ENCODE measurements at regions not wholly inside any gene's neighbourhood (a gene's known extent, or its start where the extent isn't known, plus 50 kb on each side); places are given as distances from the start of the nearest gene placed in this dataset.
"Not testable (repeated sequence)": the region's sequence is repeated elsewhere in the genome, so short reads cannot be mapped to it uniquely, and the experiment has no call there.

DNA sequence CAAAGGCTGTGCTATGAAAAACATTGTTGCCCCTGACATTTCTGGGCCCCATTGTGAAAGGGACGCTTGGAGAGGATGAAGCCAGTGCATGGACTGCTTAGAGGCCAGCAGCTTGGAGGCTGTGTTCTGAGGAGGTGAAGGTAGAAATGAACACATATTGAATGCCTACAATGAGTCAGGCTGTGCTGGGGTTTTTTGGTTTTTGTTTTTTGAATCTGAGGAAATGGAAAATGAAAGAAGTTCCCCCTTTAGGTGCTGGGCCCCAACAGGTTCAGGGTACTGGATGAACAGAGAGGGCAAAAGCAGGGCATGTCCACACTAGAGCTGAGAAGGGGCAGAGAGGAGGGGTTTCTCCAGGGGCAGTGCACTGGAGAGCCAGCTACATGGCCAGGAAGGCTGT lies 166.1 kb upstream of the API5 start:
- Histone ChIP-seq H3K4me3 (ENCODE audit: low read depth in 1 of 2, low read length in 2 of 2) (no peak overlapping the region), H3K79me2 (ENCODE audit: insufficient read depth, low read length) (no peaks in the 10 kb centered on the region), H3K4me1 (ENCODE audit: insufficient read depth, low read length) (no peaks in the 10 kb centered on the region), H3K4me2 (ENCODE audit: insufficient read depth, low read length) (no peak overlapping the region), H2AFZ (ENCODE audit: low read depth, low read length) (no peak overlapping the region), H3K36me3 (ENCODE audit: insufficient read depth, low read length) (no peaks in the 10 kb centered on the region), H3K27ac (ENCODE audit: low read length) (no peak overlapping the region), H3K27me3 (ENCODE audit: insufficient read depth, low read length, poor library complexity) (no peaks in the 10 kb centered on the region), H3K9ac (ENCODE audit: low read depth, low read length) (no peak overlapping the region), H4K20me1 (ENCODE audit: insufficient read depth, low read length) (no peaks in the 10 kb centered on the region), H3K9me3 (ENCODE audit: insufficient read depth, low read length, severe bottlenecking) (no peaks in the 10 kb centered on the region)
- TF ChIP-seq EZH2 (IDR thresholded peaks at IDR 0.05; ENCODE audit: borderline replicate concordance, low read depth, low read length, severe bottlenecking), result no peak
- TF ChIP-seq, protein P1, sequence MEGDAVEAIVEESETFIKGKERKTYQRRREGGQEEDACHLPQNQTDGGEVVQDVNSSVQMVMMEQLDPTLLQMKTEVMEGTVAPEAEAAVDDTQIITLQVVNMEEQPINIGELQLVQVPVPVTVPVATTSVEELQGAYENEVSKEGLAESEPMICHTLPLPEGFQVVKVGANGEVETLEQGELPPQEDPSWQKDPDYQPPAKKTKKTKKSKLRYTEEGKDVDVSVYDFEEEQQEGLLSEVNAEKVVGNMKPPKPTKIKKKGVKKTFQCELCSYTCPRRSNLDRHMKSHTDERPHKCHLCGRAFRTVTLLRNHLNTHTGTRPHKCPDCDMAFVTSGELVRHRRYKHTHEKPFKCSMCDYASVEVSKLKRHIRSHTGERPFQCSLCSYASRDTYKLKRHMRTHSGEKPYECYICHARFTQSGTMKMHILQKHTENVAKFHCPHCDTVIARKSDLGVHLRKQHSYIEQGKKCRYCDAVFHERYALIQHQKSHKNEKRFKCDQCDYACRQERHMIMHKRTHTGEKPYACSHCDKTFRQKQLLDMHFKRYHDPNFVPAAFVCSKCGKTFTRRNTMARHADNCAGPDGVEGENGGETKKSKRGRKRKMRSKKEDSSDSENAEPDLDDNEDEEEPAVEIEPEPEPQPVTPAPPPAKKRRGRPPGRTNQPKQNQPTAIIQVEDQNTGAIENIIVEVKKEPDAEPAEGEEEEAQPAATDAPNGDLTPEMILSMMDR (IDR thresholded peaks at IDR 0.05; ENCODE audit: borderline replicate concordance, extremely low read depth, low read length, poor library complexity, severe bottlenecking), result no peak
- DNase-seq (no peak), ATAC-seq (ENCODE audit: insufficient read depth, low read depth) (no peak)

DNA sequence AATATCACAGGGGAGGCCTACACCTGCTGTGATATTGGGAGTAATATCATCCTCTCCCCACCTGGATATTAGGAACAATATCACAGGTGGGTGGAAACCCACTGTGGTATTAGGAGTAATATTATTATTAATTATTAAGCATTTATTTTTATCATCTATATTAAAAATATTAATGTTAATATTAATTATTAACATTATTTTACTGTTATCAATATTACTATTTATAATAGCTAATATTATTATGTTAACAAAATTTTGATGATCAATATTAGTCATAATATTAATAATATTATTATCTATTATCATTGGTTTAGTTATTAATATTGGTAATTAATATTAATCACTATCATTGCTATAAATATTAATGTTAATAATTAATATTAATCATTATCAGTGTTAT lies 161.1 kb upstream of the API5 start:
- DNase-seq, result no peak
- Histone ChIP-seq H3K4me3 (ENCODE audit: low read depth in 1 of 2, low read length in 2 of 2) (no peak overlapping the region), H3K4me2 (ENCODE audit: insufficient read depth, low read length) (no peak overlapping the region)

DNA sequence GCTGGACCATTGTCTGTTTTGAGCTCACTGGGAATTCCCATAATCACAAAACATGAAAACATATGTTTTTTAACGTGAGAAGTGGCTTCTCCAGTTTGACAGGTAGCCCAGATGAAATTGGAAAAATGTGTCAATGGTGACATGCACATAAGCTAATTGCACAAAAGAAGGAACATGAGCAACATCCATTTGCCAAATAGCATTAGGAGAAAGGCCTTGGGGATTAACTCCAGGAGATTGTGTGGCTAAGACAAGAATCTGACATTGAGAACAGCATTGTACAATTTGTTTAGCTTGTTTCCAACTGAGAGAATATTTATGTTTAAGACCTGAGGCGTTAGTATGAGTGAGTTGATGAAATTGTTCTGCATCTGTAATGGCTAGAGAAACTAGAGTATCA lies 147.0 kb upstream of the API5 start:
- Histone ChIP-seq H3K79me2 (ENCODE audit: insufficient read depth, low read length) (no peaks in the 10 kb centered on the region), H3K27ac (ENCODE audit: low read length) (no peak overlapping the region), H3K27me3 (ENCODE audit: insufficient read depth, low read length, poor library complexity) (no peaks in the 10 kb centered on the region), H3K36me3 (ENCODE audit: insufficient read depth, low read length) (no peaks in the 10 kb centered on the region), H3K4me3 (ENCODE audit: low read depth in 1 of 2, low read length in 2 of 2) (no peak overlapping the region), H3K4me2 (ENCODE audit: insufficient read depth, low read length) (no peak overlapping the region), H3K4me1 (ENCODE audit: insufficient read depth, low read length) (no peaks in the 10 kb centered on the region), H4K20me1 (ENCODE audit: insufficient read depth, low read length) (no peaks in the 10 kb centered on the region), H3K9me3 (ENCODE audit: insufficient read depth, low read length, severe bottlenecking) (no peaks in the 10 kb centered on the region), H2AFZ (ENCODE audit: low read depth, low read length) (no peak overlapping the region), H3K9ac (ENCODE audit: low read depth, low read length) (no peak overlapping the region)
- DNase-seq (no peak), ATAC-seq (ENCODE audit: insufficient read depth, low read depth) (no peak)
- TF ChIP-seq EZH2 (IDR thresholded peaks at IDR 0.05; ENCODE audit: borderline replicate concordance, low read depth, low read length, severe bottlenecking), result no peak
- TF ChIP-seq, protein P1 (IDR thresholded peaks at IDR 0.05; ENCODE audit: borderline replicate concordance, extremely low read depth, low read length, poor library complexity, severe bottlenecking), result no peak

More for the DNA sequence above, 161.1 kb upstream of the API5 start:
- H3K27me3 ChIP-seq (ENCODE audit: insufficient read depth, low read length, poor library complexity), result no peaks in the 10 kb centered on the region
- H3K4me1 ChIP-seq (ENCODE audit: insufficient read depth, low read length), result no peaks in the 10 kb centered on the region
- no peak overlapping the region for H3K9ac ChIP-seq (ENCODE audit: low read depth, low read length)
- ATAC-seq (ENCODE audit: insufficient read depth, low read depth), result no peak
- H3K9me3 ChIP-seq (ENCODE audit: insufficient read depth, low read length, severe bottlenecking), result no peaks in the 10 kb centered on the region
- no peaks in the 10 kb centered on the region for H4K20me1 ChIP-seq (ENCODE audit: insufficient read depth, low read length)
- no peaks in the 10 kb centered on the region for H3K79me2 ChIP-seq (ENCODE audit: insufficient read depth, low read length)
- no peak overlapping the region for H3K27ac ChIP-seq (ENCODE audit: low read length)
- TF ChIP-seq, protein P1 (IDR thresholded peaks at IDR 0.05; ENCODE audit: borderline replicate concordance, extremely low read depth, low read length, poor library complexity, severe bottlenecking), result no peak
- no peak for TF ChIP-seq EZH2 (IDR thresholded peaks at IDR 0.05; ENCODE audit: borderline replicate concordance, low read depth, low read length, severe bottlenecking)
- H3K36me3 ChIP-seq (ENCODE audit: insufficient read depth, low read length), result no peaks in the 10 kb centered on the region
- no peak overlapping the region for H2AFZ ChIP-seq (ENCODE audit: low read depth, low read length)

DNA sequence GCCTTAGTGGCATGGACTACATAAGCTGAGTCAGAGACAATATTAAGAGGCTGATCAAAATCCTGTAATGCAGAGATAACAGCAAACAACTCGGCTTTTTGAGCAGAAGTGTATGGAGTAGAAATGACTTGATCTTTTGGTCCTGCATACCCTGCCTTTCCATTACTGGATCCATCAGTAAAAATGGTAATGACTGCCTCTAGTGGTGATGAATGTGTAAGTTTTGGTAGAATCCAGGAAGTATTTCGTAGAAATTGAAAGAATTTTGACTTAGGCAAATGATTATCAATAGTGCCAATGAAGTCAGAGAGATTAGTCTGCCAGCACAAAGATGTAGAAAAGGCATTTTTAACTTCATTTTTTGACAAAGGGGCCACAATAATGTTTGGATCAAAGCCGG lies 146.4 kb upstream of the API5 start:
- not testable (repeated sequence) for H3K9me3 ChIP-seq (ENCODE audit: insufficient read depth, low read length, severe bottlenecking); H3K4me3 ChIP-seq (ENCODE audit: low read depth in 1 of 2, low read length in 2 of 2); H3K79me2 ChIP-seq (ENCODE audit: insufficient read depth, low read length); H3K27me3 ChIP-seq (ENCODE audit: insufficient read depth, low read length, poor library complexity); H3K36me3 ChIP-seq (ENCODE audit: insufficient read depth, low read length); H3K4me2 ChIP-seq (ENCODE audit: insufficient read depth, low read length); H3K27ac ChIP-seq (ENCODE audit: low read length); DNase-seq; ATAC-seq (ENCODE audit: insufficient read depth, low read depth); H3K9ac ChIP-seq (ENCODE audit: low read depth, low read length); H2AFZ ChIP-seq (ENCODE audit: low read depth, low read length); H4K20me1 ChIP-seq (ENCODE audit: insufficient read depth, low read length); H3K4me1 ChIP-seq (ENCODE audit: insufficient read depth, low read length)
- TF ChIP-seq, protein P1 (IDR thresholded peaks at IDR 0.05; ENCODE audit: borderline replicate concordance, extremely low read depth, low read length, poor library complexity, severe bottlenecking), result peak; percentile 32

DNA sequence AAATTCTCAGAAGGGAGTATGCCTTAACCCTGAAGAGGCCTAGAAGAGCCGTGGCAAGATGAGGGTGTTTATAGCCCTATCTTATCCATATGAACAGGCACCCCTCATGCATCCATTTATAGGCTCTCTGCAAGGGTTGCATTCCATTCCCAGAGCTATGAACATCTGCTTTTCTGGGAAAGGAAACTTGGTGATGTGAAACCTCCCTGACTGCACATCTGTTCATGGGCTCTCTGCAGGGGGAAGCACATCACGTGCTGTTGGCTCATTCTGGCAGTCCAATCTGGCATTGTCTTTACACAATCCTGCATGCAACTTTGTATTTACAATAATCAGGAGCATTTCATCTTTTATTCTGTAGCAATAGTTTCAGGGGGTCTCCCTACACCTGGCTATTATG lies 143.6 kb upstream of the API5 start:
- not testable (repeated sequence) for H3K4me1 ChIP-seq (ENCODE audit: insufficient read depth, low read length); H3K27me3 ChIP-seq (ENCODE audit: insufficient read depth, low read length, poor library complexity); H3K27ac ChIP-seq (ENCODE audit: low read length); H4K20me1 ChIP-seq (ENCODE audit: insufficient read depth, low read length); H3K9me3 ChIP-seq (ENCODE audit: insufficient read depth, low read length, severe bottlenecking); DNase-seq; H3K4me2 ChIP-seq (ENCODE audit: insufficient read depth, low read length); H3K9ac ChIP-seq (ENCODE audit: low read depth, low read length); H3K4me3 ChIP-seq (ENCODE audit: low read depth in 1 of 2, low read length in 2 of 2); H2AFZ ChIP-seq (ENCODE audit: low read depth, low read length); H3K36me3 ChIP-seq (ENCODE audit: insufficient read depth, low read length); H3K79me2 ChIP-seq (ENCODE audit: insufficient read depth, low read length); ATAC-seq (ENCODE audit: insufficient read depth, low read depth)

Measured in DND-41 (cell line).